GM12874 (cell line): ENCODE measurements at regions not wholly inside any gene's neighbourhood (a gene's known extent, or its start where the extent isn't known, plus 50 kb on each side); places are given as distances from the start of the nearest gene placed in this dataset.

ENCODE experiments used
- CTCF ChIP-seq: IDR thresholded peaks from 2 replicates; pipeline ENCODE4 v1.5.1; 2011; ENCODE audit warnings: low read depth, mild to moderate bottlenecking, control low read depth, low read length, moderate library complexity; ENCODE audit not compliant: insufficient read depth

GRCh38 chr12:90618586-90618985 lies 336.4 kb downstream of the CCER1 start:
- TF ChIP-seq CTCF: no peak

GRCh38 chr12:90611891-90612290 lies 343.1 kb downstream of the CCER1 start:
- TF ChIP-seq CTCF: no peak

- no peak for TF ChIP-seq CTCF
Measured at GRCh38 chr12:90611048-90611447, 343.9 kb downstream of the CCER1 start.

GRCh38 chr12:90593596-90594295 lies 361.2 kb downstream of the CCER1 start:
- TF ChIP-seq CTCF: no peak

GRCh38 chr12:90589956-90590355 lies 365.0 kb downstream of the CCER1 start:
- no peak for TF ChIP-seq CTCF

- TF ChIP-seq CTCF: no peak
Measured at GRCh38 chr12:90585640-90586304, 369.2 kb downstream of the CCER1 start.

GRCh38 chr12:90576707-90577106 lies 378.3 kb downstream of the CCER1 start:
- TF ChIP-seq CTCF: no peak
